Endothelial cell of umbilical vein (primary cell): ENCODE measurements at regions not wholly inside any gene's neighbourhood (a gene's known extent, or its start where the extent isn't known, plus 50 kb on each side); places are given as distances from the start of the nearest gene placed in this dataset.

Source experiments
- BruUV-seq: library from RNA; stranded (reverse); fragments of 400-500 nt; replicated peaks from 2 replicates; lab custom pipeline; 2021; lab: Mats Ljungman, UMichigan
- CTCF ChIA-PET: fragments of 300-600, 350-600 bp; sonication (Branson Sonifier 250); formaldehyde crosslinking; loops from one replicate; lab custom pipeline; 2021; ENCODE audit warnings: antibody characterized with exemption, inconsistent platforms; lab: Charles Lee
- POLR2A ChIA-PET: fragments of 300-600, 350-600 bp; sonication (Branson Sonifier 250); formaldehyde crosslinking; loops from one replicate; lab custom pipeline; 2021; ENCODE audit warnings: antibody characterized with exemption, inconsistent platforms; lab: Charles Lee
- DNase-seq: peaks from one replicate; pipeline ENCODE4 v3.0.0-alpha.2; 2011; ENCODE audit warnings: low read depth, low spot score
- FAIRE-seq: peaks from 2 replicates; lab custom pipeline; 2011; peaks lifted over from hg19 to GRCh38; lab: Jason Lieb, UNC
- H2AFZ ChIP-seq: 2 replicates; pipeline ENCODE4 v1.6.0; 2012; ENCODE audit warnings: low read depth, low read length, control low read depth, inconsistent platforms
- H3K27ac ChIP-seq: 2 replicates; pipeline ENCODE4 v1.5.1; 2011; ENCODE audit warnings: low read depth, mild to moderate bottlenecking, control low read depth, low read length, moderate library complexity; ENCODE audit not compliant: insufficient read depth
- H3K27me3 ChIP-seq, 2 experiments: 2 replicates each; pipeline versions ENCODE4 v1.6.0 to v1.6.1; 2011; ENCODE audit warnings: low read length in 2 of 2, mixed read lengths in 1 of 2; ENCODE audit not compliant: control insufficient read depth in 2 of 2, insufficient read depth in 2 of 2
- H3K36me3 ChIP-seq, 2 experiments: 2 replicates in 1 of 2; 3 replicates in 1 of 2; pipeline ENCODE4 v1.5.1; 2011; ENCODE audit warnings: low read length in 2 of 2, mild to moderate bottlenecking in 1 of 2, moderate library complexity in 1 of 2; ENCODE audit not compliant: control insufficient read depth in 2 of 2, insufficient read depth in 2 of 2; ENCODE audit errors: extremely low read depth in 1 of 2
- H3K4me1 ChIP-seq: 3 replicates; pipeline ENCODE4 v1.5.1; 2011; ENCODE audit warnings: mild to moderate bottlenecking, low read length; ENCODE audit not compliant: control insufficient read depth, insufficient read depth; ENCODE audit errors: extremely low read depth
- H3K4me2 ChIP-seq: 2 replicates; pipeline ENCODE4 v1.6.1; 2011; ENCODE audit warnings: low read length, control low read depth, mixed read lengths; ENCODE audit not compliant: insufficient read depth
- H3K4me3 ChIP-seq, 3 experiments: fragments of 200-600 bp in 1 of 3; sonication (generic), shearing (Covaris generic) in 1 of 3; replicated peaks in 1 of 3; 2 replicates each; pipeline ENCODE4 v1.5.1; 2011 to 2016; ENCODE audit warnings: control low read depth in 3 of 3, low read length in 3 of 3, mild to moderate bottlenecking in 2 of 3, inconsistent platforms in 1 of 3, low read depth in 1 of 3, moderate library complexity in 1 of 3; ENCODE audit not compliant: insufficient read depth in 1 of 3
- H3K79me2 ChIP-seq: 2 replicates; pipeline ENCODE4 v1.6.0; 2012; ENCODE audit warnings: low read length, inconsistent platforms; ENCODE audit not compliant: control insufficient read depth, insufficient read depth
- H3K9ac ChIP-seq: replicated peaks from 2 replicates; pipeline ENCODE3; 2011; ENCODE audit warnings: low read length, control low read depth; ENCODE audit not compliant: insufficient read depth; ENCODE audit errors: extremely low read depth
- H3K9me1 ChIP-seq: replicated peaks from 3 replicates; pipeline ENCODE4 v1.6.0; 2011; ENCODE audit warnings: mild to moderate bottlenecking, low read length; ENCODE audit not compliant: control insufficient read depth, insufficient read depth; ENCODE audit errors: extremely low read depth
- H3K9me3 ChIP-seq: replicated peaks from 2 replicates; pipeline ENCODE4 v1.5.1; 2012; ENCODE audit warnings: low read length, inconsistent platforms; ENCODE audit not compliant: control insufficient read depth, insufficient read depth
- H4K20me1 ChIP-seq: replicated peaks from 2 replicates; pipeline ENCODE3; 2011; ENCODE audit warnings: mild to moderate bottlenecking, low read length; ENCODE audit not compliant: control insufficient read depth, insufficient read depth; ENCODE audit errors: extremely low read depth
- CTCF ChIP-seq, 2 donors: IDR thresholded peaks; 1 replicate in 1 of 2; 2 replicates in 1 of 2; pipeline ENCODE4 v1.5.1; 2011; ENCODE audit warnings: low read length in 2 of 2, mild to moderate bottlenecking in 2 of 2, moderate library complexity in 2 of 2, control low read depth in 1 of 2, inconsistent platforms in 1 of 2, low read depth in 1 of 2; ENCODE audit not compliant: insufficient read depth in 1 of 2; ENCODE audit errors: extremely low read depth in 1 of 2
- EZH2 ChIP-seq: IDR thresholded peaks from 2 replicates; pipeline ENCODE4 v1.6.1; 2012; ENCODE audit warnings: borderline replicate concordance, low read depth, mild to moderate bottlenecking, moderate library complexity, low read length, inconsistent platforms; ENCODE audit not compliant: severe bottlenecking
- FOS ChIP-seq: IDR thresholded peaks from 2 replicates; pipeline ENCODE4 v1.6.1; 2011; ENCODE audit warnings: mild to moderate bottlenecking, low read length, moderate library complexity, borderline replicate concordance; ENCODE audit not compliant: insufficient read depth
- GATA2 ChIP-seq: IDR thresholded peaks from 2 replicates; pipeline ENCODE4 v1.7.0; 2011; ENCODE audit warnings: low read depth, mild to moderate bottlenecking, moderate library complexity, mixed read lengths, low read length; ENCODE audit not compliant: insufficient read length, insufficient read depth
- JUN ChIP-seq: IDR thresholded peaks from 2 replicates; pipeline ENCODE4 v1.6.1; 2011; ENCODE audit warnings: borderline replicate concordance, low read depth; ENCODE audit not compliant: insufficient read length, insufficient read depth
- MAX ChIP-seq: IDR thresholded peaks from 2 replicates; pipeline ENCODE4 v1.6.1; 2011; ENCODE audit not compliant: insufficient read depth, insufficient read length
- MYC ChIP-seq: IDR thresholded peaks from one replicate; pipeline ENCODE4 v1.6.1; 2011; ENCODE audit warnings: mild to moderate bottlenecking, low read depth, low read length
- POLR2A ChIP-seq: IDR thresholded peaks from 2 replicates; pipeline ENCODE4 v1.6.1; 2012; ENCODE audit warnings: low read depth, mild to moderate bottlenecking, control low read depth, low read length
- POLR2AphosphoS5 ChIP-seq: IDR thresholded peaks from 2 replicates; pipeline ENCODE4 v1.6.1; 2012; ENCODE audit warnings: low read depth, mild to moderate bottlenecking, control low read depth, low read length, moderate library complexity; ENCODE audit not compliant: insufficient read depth
- dilution Hi-C: fragments of 300-500 bp; cut with MboI; formaldehyde crosslinking; loops from one replicate; pipeline ENCODE4 v1.15.0; 2019; ENCODE audit warnings: low sequenced_read_pairs; ENCODE audit not compliant: extremely low pct_ligation_motif_present
- intact Hi-C: fragments of 100-400 bp; cut with micrococcal nuclease; formaldehyde crosslinking; loops from one replicate; pipeline ENCODE4 v1.10.0; 2022

- H3K27me3 ChIP-seq = no peaks in the 10 kb centered on the region
- no peaks in the 10 kb centered on the region for H3K4me1 ChIP-seq
- ChIA-PET CTCF (no interaction called here), POLR2A (no interaction called here)
- BruUV-seq = no TSS peak
- intact Hi-C loops = no loop called here
- no peak overlapping the region for H2AFZ ChIP-seq
- H3K4me3 ChIP-seq = no peak overlapping the region
- H3K9me1 ChIP-seq = no peaks in the 10 kb centered on the region
- H3K9me3 ChIP-seq = no peaks in the 10 kb centered on the region
- DNase-seq (no peak), FAIRE-seq (no peak)
- H4K20me1 ChIP-seq = no peaks in the 10 kb centered on the region
- dilution Hi-C loops = no loop called here
- H3K79me2 ChIP-seq = no peaks in the 10 kb centered on the region
- H3K36me3 ChIP-seq = no peaks in the 10 kb centered on the region
- H3K4me2 ChIP-seq = no peak overlapping the region
- H3K9ac ChIP-seq = no peak overlapping the region
- no peak for TF ChIP-seq POLR2AphosphoS5
- no peak overlapping the region for H3K27ac ChIP-seq
Measured at GRCh38 chr16:54616610-54617009, 314.1 kb upstream of the IRX5 start.

GRCh38 chr16:54605536-54606066 lies 319.0 kb upstream of the IRX3 start:
- no peak for DNase-seq
- CTCF ChIA-PET = no interaction called here
- POLR2A ChIA-PET = no interaction called here
- intact Hi-C loops = no loop called here
- dilution Hi-C loops = no loop called here
- TF ChIP-seq POLR2A (no peak), MYC (no peak), GATA2 (no peak), EZH2 (no peak), FOS (no peak), POLR2AphosphoS5 (no peak), MAX (no peak), JUN (no peak), CTCF (IDR thresholded peaks at IDR 0.05; ENCODE audit: extremely low read depth in 1 of 2, insufficient read depth in 1 of 2, low read depth in 1 of 2, low read length in 2 of 2) (no peak)
- H3K9me3 ChIP-seq = no peaks in the 10 kb centered on the region
- no TSS peak for BruUV-seq
- H3K36me3 ChIP-seq = no peaks in the 10 kb centered on the region
- no peak overlapping the region for H2AFZ ChIP-seq
- H3K27me3 ChIP-seq = no peaks in the 10 kb centered on the region
- no peaks in the 10 kb centered on the region for H4K20me1 ChIP-seq
- H3K9ac ChIP-seq = no peak overlapping the region
- no peaks in the 10 kb centered on the region for H3K4me1 ChIP-seq
- H3K79me2 ChIP-seq = no peaks in the 10 kb centered on the region
- FAIRE-seq = no peak
- no peak overlapping the region for H3K4me3 ChIP-seq
- H3K9me1 ChIP-seq = no peaks in the 10 kb centered on the region
- H3K4me2 ChIP-seq = no peak overlapping the region
- no peak overlapping the region for H3K27ac ChIP-seq
